ENCODE measurements at regions not wholly inside any gene's neighbourhood (a gene's known extent, or its start where the extent isn't known, plus 50 kb on each side); places are given as distances from the start of the nearest gene placed in this dataset.

- DNase-seq (ENCODE audit: low read depth), result no peak
Observed at GRCh38 chrX:112137276-112137675, 54.7 kb upstream of the TRPC5 start.
